GM21723 (cell line): ENCODE measurements at regions not wholly inside any gene's neighbourhood (a gene's known extent, or its start where the extent isn't known, plus 50 kb on each side); places are given as distances from the start of the nearest gene placed in this dataset.

Source experiments
- ATAC-seq: cut with Tn5 transposase; IDR thresholded peaks from one replicate; pipeline ENCODE4 v1.9.1; 2021; ENCODE audit warnings: mild to moderate bottlenecking, moderate library complexity; ENCODE audit not compliant: unreplicated experiment

GRCh38 chr7:91515961-91516360 is 251.7 kb downstream of the FZD1 start:
- no peak for ATAC-seq

GRCh38 chr7:91517201-91517785 is 253.1 kb downstream of the FZD1 start:
- no peak for ATAC-seq

- ATAC-seq, result no peak
Measured at GRCh38 chr7:91518058-91518457, 253.8 kb downstream of the FZD1 start.

GRCh38 chr7:91519241-91520158 is 255.3 kb downstream of the FZD1 start:
- ATAC-seq, result no peak

- no peak for ATAC-seq
Measured at GRCh38 chr7:91520645-91521044, 256.4 kb downstream of the FZD1 start.

- no peak for ATAC-seq
Measured at GRCh38 chr7:91526404-91526803, 262.2 kb downstream of the FZD1 start.

- no peak for ATAC-seq
Measured at GRCh38 chr7:91527460-91527859, 263.2 kb downstream of the FZD1 start.

GRCh38 chr7:91533996-91534395 is 269.8 kb downstream of the FZD1 start:
- no peak for ATAC-seq

- ATAC-seq, result no peak
Measured at GRCh38 chr7:91537260-91538152, 273.3 kb downstream of the FZD1 start.

- no peak for ATAC-seq
Measured at GRCh38 chr7:91541641-91542040, 277.4 kb downstream of the FZD1 start.

- no peak for ATAC-seq
Measured at GRCh38 chr7:91543646-91544045, 279.4 kb downstream of the FZD1 start.

- ATAC-seq, result no peak
Measured at GRCh38 chr7:91549878-91550277, 285.6 kb downstream of the FZD1 start.

- ATAC-seq, result no peak
Measured at GRCh38 chr7:91550931-91551330, 286.7 kb downstream of the FZD1 start.

- ATAC-seq, result no peak
Measured at GRCh38 chr7:91551377-91552175, 287.3 kb downstream of the FZD1 start.

GRCh38 chr7:91553410-91553895 is 289.2 kb downstream of the FZD1 start:
- no peak for ATAC-seq

GRCh38 chr7:91554883-91555282 is 290.6 kb downstream of the FZD1 start:
- no peak for ATAC-seq

GRCh38 chr7:91556239-91556638 is 292.0 kb downstream of the FZD1 start:
- no peak for ATAC-seq

- ATAC-seq, result no peak
Measured at GRCh38 chr7:91556956-91557650, 292.9 kb downstream of the FZD1 start.

GRCh38 chr7:91557789-91558404 is 293.7 kb downstream of the FZD1 start:
- ATAC-seq, result peak; percentile 90
